WTC11 (cell line): ENCODE measurements at regions not wholly inside any gene's neighbourhood (a gene's known extent, or its start where the extent isn't known, plus 50 kb on each side); places are given as distances from the start of the nearest gene placed in this dataset.

Source experiments
- CTCF ChIP-seq: fragments of 200-600 bp; IDR thresholded peaks from 2 replicates; pipeline ENCODE4 v1.8.0; 2022; ENCODE audit warnings: antibody characterized with exemption
- RELA ChIP-seq: sonication (generic); formaldehyde crosslinking; IDR thresholded peaks from 2 replicates; pipeline ENCODE4 v1.8.1; 2022; ENCODE audit warnings: missing genetic modification reagents, mild to moderate bottlenecking, borderline replicate concordance
- SP1 ChIP-seq: sonication (generic); formaldehyde crosslinking; conservative IDR thresholded peaks from 2 replicates; pipeline ENCODE4 v1.8.1; 2022; ENCODE audit warnings: missing genetic modification reagents
- ZBTB21 ChIP-seq: sonication (generic); formaldehyde crosslinking; IDR thresholded peaks from 2 replicates; pipeline ENCODE4 v1.8.1; 2023; ENCODE audit warnings: mild to moderate bottlenecking, missing genetic modification reagents, borderline replicate concordance

GRCh38 chr4:110742143-110742542 lies 119.3 kb upstream of the PITX2 start:
- no peak for TF ChIP-seq SP1
- TF ChIP-seq CTCF = no peak
- TF ChIP-seq ZBTB21 (CRISPR knock-in tag) = no peak
- no peak for TF ChIP-seq RELA (CRISPR knock-in tag)
